Osteocyte (in vitro differentiated cells): ENCODE measurements at regions not wholly inside any gene's neighbourhood (a gene's known extent, or its start where the extent isn't known, plus 50 kb on each side); places are given as distances from the start of the nearest gene placed in this dataset.

Source experiments
- DNase-seq: peaks from one replicate; pipeline ENCODE4 v3.0.0; 2021; ENCODE audit warnings: mixed read lengths; ENCODE audit not compliant: unreplicated experiment; ENCODE audit errors: extremely low spot score
- H3K27ac Mint-ChIP-seq: one replicate; pipeline ENCODE4 v1.8.0; 2021; ENCODE audit warnings: mild to moderate bottlenecking, mixed read lengths; ENCODE audit not compliant: unreplicated experiment
- H3K27me3 Mint-ChIP-seq: one replicate; pipeline ENCODE4 v1.8.0; 2021; ENCODE audit warnings: mixed read lengths; ENCODE audit not compliant: unreplicated experiment
- H3K36me3 Mint-ChIP-seq: one replicate; pipeline ENCODE4 v1.8.0; 2021; ENCODE audit warnings: mixed read lengths; ENCODE audit not compliant: unreplicated experiment
- H3K4me1 Mint-ChIP-seq: one replicate; pipeline ENCODE4 v1.8.0; 2021; ENCODE audit warnings: mixed read lengths; ENCODE audit not compliant: unreplicated experiment
- H3K4me3 Mint-ChIP-seq: one replicate; pipeline ENCODE4 v1.8.0; 2021; ENCODE audit warnings: mild to moderate bottlenecking, moderate library complexity, mixed read lengths; ENCODE audit not compliant: unreplicated experiment
- H3K9me3 Mint-ChIP-seq: one replicate; pipeline ENCODE4 v1.8.0; 2021; ENCODE audit warnings: mixed read lengths; ENCODE audit not compliant: unreplicated experiment
- CTCF ChIP-seq: fragments of 200-600 bp; sonication (generic); IDR thresholded peaks from 2 replicates; pipeline ENCODE4 v1.5.0; 2021; ENCODE audit warnings: antibody characterized with exemption, mild to moderate bottlenecking, moderate library complexity

DNA sequence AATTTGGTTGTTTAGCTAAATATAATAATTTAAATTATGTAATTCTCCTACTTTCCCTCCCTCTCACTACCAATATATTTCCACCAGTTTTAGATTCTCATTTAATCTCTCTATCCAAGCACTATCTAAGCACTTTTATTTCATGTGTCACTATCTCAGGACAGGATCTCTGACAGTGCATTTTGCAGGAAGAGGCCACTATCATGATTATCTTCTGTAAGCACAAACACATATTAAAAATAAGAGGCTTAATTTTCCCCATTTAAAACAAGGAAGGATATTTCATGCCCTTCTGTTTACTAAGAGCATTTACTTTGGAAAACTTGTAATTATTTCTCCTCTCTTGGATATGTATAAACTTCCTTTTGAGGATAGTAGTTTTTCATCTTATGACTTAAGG is 726.2 kb upstream of the ZNF804A start:
- DNase-seq, result no peak
- H3K4me3 Mint-ChIP-seq, result no peak overlapping the region
- no peaks in the 10 kb centered on the region for H3K4me1 Mint-ChIP-seq
- H3K9me3 Mint-ChIP-seq, result no peaks in the 10 kb centered on the region
- H3K27me3 Mint-ChIP-seq, result peaks cover 3% of the 10 kb centered on the region
- H3K36me3 Mint-ChIP-seq, result no peaks in the 10 kb centered on the region
- no peak overlapping the region for H3K27ac Mint-ChIP-seq
- no peak for TF ChIP-seq CTCF

- no peak for DNase-seq
- peaks cover 6% of the 10 kb centered on the region for H3K9me3 Mint-ChIP-seq
- no peak overlapping the region for H3K27ac Mint-ChIP-seq
- TF ChIP-seq CTCF, result no peak
- no peaks in the 10 kb centered on the region for H3K36me3 Mint-ChIP-seq
- no peaks in the 10 kb centered on the region for H3K4me1 Mint-ChIP-seq
- H3K27me3 Mint-ChIP-seq, result no peaks in the 10 kb centered on the region
- no peak overlapping the region for H3K4me3 Mint-ChIP-seq
Observed at GRCh38 chr2:183881978-183882377, 716.4 kb upstream of the ZNF804A start.

- DNase-seq, result no peak
- no peak for TF ChIP-seq CTCF
- H3K36me3 Mint-ChIP-seq, result no peaks in the 10 kb centered on the region
- H3K9me3 Mint-ChIP-seq, result no peaks in the 10 kb centered on the region
- H3K27ac Mint-ChIP-seq, result no peak overlapping the region
- H3K4me1 Mint-ChIP-seq, result no peaks in the 10 kb centered on the region
- H3K27me3 Mint-ChIP-seq, result no peaks in the 10 kb centered on the region
- no peak overlapping the region for H3K4me3 Mint-ChIP-seq
Observed at GRCh38 chr2:183892315-183892941, 705.9 kb upstream of the ZNF804A start.

DNA sequence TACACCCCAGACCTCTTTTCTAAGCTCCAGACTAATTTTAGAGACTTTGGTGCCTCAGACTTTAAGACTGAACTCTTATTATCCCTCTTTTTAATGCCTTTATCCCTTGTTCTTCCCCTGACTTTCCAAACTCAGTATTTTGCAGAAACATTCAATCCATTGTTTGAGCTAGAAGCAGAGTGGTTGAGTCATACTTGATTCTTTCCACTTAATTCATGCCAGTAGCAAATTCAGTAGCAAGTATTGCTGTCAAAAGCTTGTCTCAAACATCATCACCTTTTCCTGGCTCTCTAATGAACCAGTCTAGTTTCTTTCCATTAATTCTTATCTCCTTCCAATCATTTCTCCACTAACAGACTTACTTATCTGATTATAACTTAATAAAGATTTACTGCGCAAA is 699.7 kb upstream of the ZNF804A start:
- no peaks in the 10 kb centered on the region for H3K36me3 Mint-ChIP-seq
- H3K4me1 Mint-ChIP-seq, result no peaks in the 10 kb centered on the region
- no peak overlapping the region for H3K4me3 Mint-ChIP-seq
- TF ChIP-seq CTCF, result no peak
- no peaks in the 10 kb centered on the region for H3K27me3 Mint-ChIP-seq
- no peak for DNase-seq
- no peak overlapping the region for H3K27ac Mint-ChIP-seq
- H3K9me3 Mint-ChIP-seq, result no peaks in the 10 kb centered on the region

GRCh38 chr2:183901931-183902330 is 696.4 kb upstream of the ZNF804A start:
- Mint-ChIP-seq H3K4me3 (no peak overlapping the region), H3K9me3 (no peaks in the 10 kb centered on the region), H3K27me3 (no peaks in the 10 kb centered on the region), H3K36me3 (no peaks in the 10 kb centered on the region), H3K4me1 (no peaks in the 10 kb centered on the region), H3K27ac (no peak overlapping the region)
- no peak for DNase-seq
- no peak for TF ChIP-seq CTCF
